ENCODE measurements at regions not wholly inside any gene's neighbourhood (a gene's known extent, or its start where the extent isn't known, plus 50 kb on each side); places are given as distances from the start of the nearest gene placed in this dataset.
"Not testable (repeated sequence)": the region's sequence is repeated elsewhere in the genome, so short reads cannot be mapped to it uniquely, and the experiment has no call there.

DNA sequence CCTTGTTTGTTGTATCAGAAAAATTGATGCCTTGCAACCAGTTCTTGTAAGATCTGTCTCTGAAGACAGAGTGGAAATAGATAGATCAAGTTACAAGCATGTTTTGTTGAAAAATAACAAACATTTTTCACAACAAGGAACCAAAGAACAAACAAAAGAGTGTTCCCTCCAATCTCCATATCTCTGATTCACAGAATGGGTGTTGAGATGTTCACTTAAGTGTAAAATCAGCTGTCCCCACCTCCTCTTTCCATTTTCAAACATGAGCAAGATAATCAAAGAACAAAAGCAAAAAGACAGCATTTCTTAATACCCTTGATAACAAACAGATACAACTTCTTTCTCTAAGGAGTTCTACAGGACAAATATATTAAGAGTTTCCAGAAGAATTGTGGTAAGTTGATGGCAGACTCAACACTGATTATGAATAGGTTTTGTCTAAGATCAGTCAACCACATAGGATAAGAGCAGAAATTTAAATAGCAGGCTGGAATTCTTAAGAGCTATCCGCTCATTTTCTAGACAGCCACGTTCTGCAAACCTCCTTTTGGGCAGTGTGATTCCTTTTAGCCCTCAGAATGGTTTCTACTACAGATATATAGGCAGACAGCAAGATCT, 970.9 kb upstream of the AUTS2 start:
- in situ Hi-C loops (cut with HindIII; ENCODE audit: low pct_ligation_motif_present, low sequenced_read_pairs), result no loop called here
- no peak for DNase-seq
- H3K27ac ChIP-seq, result no peak overlapping the region
- H3K27me3 ChIP-seq (replicated peaks), result no peaks in the 10 kb centered on the region
- no peak overlapping the region for H3K4me3 ChIP-seq (ENCODE audit: low read depth, low read length)
- TF ChIP-seq, protein P1, sequence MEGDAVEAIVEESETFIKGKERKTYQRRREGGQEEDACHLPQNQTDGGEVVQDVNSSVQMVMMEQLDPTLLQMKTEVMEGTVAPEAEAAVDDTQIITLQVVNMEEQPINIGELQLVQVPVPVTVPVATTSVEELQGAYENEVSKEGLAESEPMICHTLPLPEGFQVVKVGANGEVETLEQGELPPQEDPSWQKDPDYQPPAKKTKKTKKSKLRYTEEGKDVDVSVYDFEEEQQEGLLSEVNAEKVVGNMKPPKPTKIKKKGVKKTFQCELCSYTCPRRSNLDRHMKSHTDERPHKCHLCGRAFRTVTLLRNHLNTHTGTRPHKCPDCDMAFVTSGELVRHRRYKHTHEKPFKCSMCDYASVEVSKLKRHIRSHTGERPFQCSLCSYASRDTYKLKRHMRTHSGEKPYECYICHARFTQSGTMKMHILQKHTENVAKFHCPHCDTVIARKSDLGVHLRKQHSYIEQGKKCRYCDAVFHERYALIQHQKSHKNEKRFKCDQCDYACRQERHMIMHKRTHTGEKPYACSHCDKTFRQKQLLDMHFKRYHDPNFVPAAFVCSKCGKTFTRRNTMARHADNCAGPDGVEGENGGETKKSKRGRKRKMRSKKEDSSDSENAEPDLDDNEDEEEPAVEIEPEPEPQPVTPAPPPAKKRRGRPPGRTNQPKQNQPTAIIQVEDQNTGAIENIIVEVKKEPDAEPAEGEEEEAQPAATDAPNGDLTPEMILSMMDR (IDR thresholded peaks at IDR 0.05; ENCODE audit: low read depth, low read length, missing control alignments), result no peak
- H3K36me3 ChIP-seq (replicated peaks), result no peaks in the 10 kb centered on the region

DNA sequence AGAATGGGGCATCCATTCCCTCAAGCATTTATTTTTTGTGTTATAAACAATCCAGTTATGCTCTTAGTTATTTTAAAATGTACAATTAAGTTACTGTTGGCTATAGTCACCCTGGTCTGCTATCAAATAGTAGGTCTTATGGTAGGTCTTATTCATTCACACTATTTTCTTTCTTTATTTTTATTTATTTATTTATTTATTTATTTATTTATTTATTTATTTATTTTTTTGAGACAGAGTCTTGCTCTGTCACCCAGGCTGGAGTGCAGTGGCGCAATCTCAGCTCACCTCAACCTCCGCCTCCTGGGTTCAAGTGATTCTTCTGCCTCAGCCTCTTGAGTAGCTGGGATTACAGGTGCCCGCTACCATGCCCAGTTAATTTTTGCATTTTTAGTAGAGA, 967.4 kb upstream of the AUTS2 start:
- H3K36me3 ChIP-seq (replicated peaks); in situ Hi-C loops (cut with HindIII; ENCODE audit: low pct_ligation_motif_present, low sequenced_read_pairs): not testable (repeated sequence)

GRCh38 chr7:68640103-68640502, 958.2 kb upstream of the AUTS2 start:
- in situ Hi-C loops (cut with HindIII; ENCODE audit: low pct_ligation_motif_present, low sequenced_read_pairs), result no loop called here
- Histone ChIP-seq H3K36me3 (replicated peaks) (no peaks in the 10 kb centered on the region), H3K27me3 (replicated peaks) (no peaks in the 10 kb centered on the region), H3K27ac (no peak overlapping the region), H3K4me3 (ENCODE audit: low read depth, low read length) (no peak overlapping the region)
- TF ChIP-seq, protein P1 (IDR thresholded peaks at IDR 0.05; ENCODE audit: low read depth, low read length, missing control alignments), result no peak
- DNase-seq, result no peak

More for the DNA sequence above, 967.4 kb upstream of the AUTS2 start:
- H3K27me3 ChIP-seq (replicated peaks); H3K4me3 ChIP-seq (ENCODE audit: low read depth, low read length); H3K27ac ChIP-seq; DNase-seq: not testable (repeated sequence)

DNA sequence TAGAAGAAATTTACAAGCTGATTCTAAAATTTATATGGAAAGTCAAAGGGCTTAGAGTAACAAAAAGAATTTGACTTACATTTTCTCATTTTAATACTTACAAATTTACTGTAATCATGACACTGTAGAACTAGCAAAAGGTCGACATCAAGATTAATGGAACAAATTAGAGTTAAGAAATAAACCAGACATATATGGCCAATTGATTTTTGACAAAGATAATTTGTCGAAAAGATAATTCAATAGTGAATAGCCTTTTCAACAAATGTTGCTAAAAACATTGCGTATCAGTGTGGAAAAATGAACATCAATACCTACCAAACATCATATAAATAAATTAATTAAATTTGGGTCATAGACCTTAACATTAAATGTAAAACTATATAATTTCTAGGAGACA, 955.5 kb upstream of the AUTS2 start:
- no peaks in the 10 kb centered on the region for H3K27me3 ChIP-seq (replicated peaks)
- no peaks in the 10 kb centered on the region for H3K36me3 ChIP-seq (replicated peaks)
- H3K27ac ChIP-seq, result no peak overlapping the region
- TF ChIP-seq, protein P1 (IDR thresholded peaks at IDR 0.05; ENCODE audit: low read depth, low read length, missing control alignments), result no peak
- no peak for DNase-seq
- no peak overlapping the region for H3K4me3 ChIP-seq (ENCODE audit: low read depth, low read length)
- in situ Hi-C loops (cut with HindIII; ENCODE audit: low pct_ligation_motif_present, low sequenced_read_pairs), result no loop called here

GRCh38 chr7:68663392-68663791, 934.9 kb upstream of the AUTS2 start:
- H3K27ac ChIP-seq, result no peak overlapping the region
- H3K36me3 ChIP-seq (replicated peaks), result no peaks in the 10 kb centered on the region
- TF ChIP-seq, protein P1 (IDR thresholded peaks at IDR 0.05; ENCODE audit: low read depth, low read length, missing control alignments), result no peak
- H3K27me3 ChIP-seq (replicated peaks), result no peaks in the 10 kb centered on the region
- DNase-seq, result no peak
- in situ Hi-C loops (cut with HindIII; ENCODE audit: low pct_ligation_motif_present, low sequenced_read_pairs), result no loop called here
- no peak overlapping the region for H3K4me3 ChIP-seq (ENCODE audit: low read depth, low read length)

- in situ Hi-C loops (cut with HindIII; ENCODE audit: low pct_ligation_motif_present, low sequenced_read_pairs), result no loop called here
- TF ChIP-seq, protein P1 (IDR thresholded peaks at IDR 0.05; ENCODE audit: low read depth, low read length, missing control alignments), result no peak
- no peaks in the 10 kb centered on the region for H3K36me3 ChIP-seq (replicated peaks)
Measured at GRCh38 chr7:68671046-68671445, 927.2 kb upstream of the AUTS2 start.

More at GRCh38 chr7:68671046-68671445, 927.2 kb upstream of the AUTS2 start:
- Histone ChIP-seq H3K27ac (no peak overlapping the region), H3K27me3 (replicated peaks) (no peaks in the 10 kb centered on the region), H3K4me3 (ENCODE audit: low read depth, low read length) (no peak overlapping the region)
- no peak for DNase-seq
